ENCODE measurements at regions not wholly inside any gene's neighbourhood (a gene's known extent, or its start where the extent isn't known, plus 50 kb on each side); places are given as distances from the start of the nearest gene placed in this dataset.
A peak's percentile ranks its signal among the peaks of the same experiment; 100 is the strongest.
"Not testable (repeated sequence)": the region's sequence is repeated elsewhere in the genome, so short reads cannot be mapped to it uniquely, and the experiment has no call there.

DNA sequence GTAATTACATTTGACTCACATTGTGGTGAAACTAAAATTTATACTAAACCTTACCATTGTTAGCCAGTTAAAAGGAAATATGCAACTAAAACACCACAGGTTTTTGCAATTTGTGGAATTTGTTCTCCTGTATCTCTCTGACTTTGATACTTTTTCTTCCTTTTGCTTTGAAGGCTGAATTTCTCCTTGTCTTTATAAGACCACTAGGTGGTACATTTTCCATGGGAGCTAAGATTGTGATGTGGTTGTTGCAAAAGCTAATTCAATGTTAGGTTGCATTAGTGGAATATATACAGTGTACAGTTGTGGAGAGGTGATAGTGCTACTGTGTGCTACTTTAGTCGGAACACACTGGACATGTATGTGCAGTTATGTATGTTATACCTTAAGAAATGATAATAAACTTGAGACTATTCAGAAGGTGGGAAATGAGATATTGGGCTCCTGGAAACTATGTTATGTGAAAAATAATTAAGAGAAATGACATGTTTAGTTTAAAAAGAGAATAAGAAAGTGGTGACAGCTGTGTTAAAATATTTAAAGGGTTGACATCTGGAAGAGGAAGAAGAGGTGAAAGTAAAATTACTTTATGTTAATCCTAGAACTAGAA lies 70.3 kb downstream of the ARL9 start:
- H3K4me1 ChIP-seq = no peaks in the 10 kb centered on the region
- no peaks in the 10 kb centered on the region for H3K9me3 ChIP-seq
- TF ChIP-seq, protein P1, sequence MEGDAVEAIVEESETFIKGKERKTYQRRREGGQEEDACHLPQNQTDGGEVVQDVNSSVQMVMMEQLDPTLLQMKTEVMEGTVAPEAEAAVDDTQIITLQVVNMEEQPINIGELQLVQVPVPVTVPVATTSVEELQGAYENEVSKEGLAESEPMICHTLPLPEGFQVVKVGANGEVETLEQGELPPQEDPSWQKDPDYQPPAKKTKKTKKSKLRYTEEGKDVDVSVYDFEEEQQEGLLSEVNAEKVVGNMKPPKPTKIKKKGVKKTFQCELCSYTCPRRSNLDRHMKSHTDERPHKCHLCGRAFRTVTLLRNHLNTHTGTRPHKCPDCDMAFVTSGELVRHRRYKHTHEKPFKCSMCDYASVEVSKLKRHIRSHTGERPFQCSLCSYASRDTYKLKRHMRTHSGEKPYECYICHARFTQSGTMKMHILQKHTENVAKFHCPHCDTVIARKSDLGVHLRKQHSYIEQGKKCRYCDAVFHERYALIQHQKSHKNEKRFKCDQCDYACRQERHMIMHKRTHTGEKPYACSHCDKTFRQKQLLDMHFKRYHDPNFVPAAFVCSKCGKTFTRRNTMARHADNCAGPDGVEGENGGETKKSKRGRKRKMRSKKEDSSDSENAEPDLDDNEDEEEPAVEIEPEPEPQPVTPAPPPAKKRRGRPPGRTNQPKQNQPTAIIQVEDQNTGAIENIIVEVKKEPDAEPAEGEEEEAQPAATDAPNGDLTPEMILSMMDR (IDR thresholded peaks at IDR 0.05) = peak in 4 of 7 experiments; percentile 18 to 65 (median 32)
- no peak for TF ChIP-seq POLR2AphosphoS5 (IDR thresholded peaks at IDR 0.05)
- DNase-seq = peak in 1 of 2 donors; percentile 51
- H3K27me3 ChIP-seq = no peaks in the 10 kb centered on the region
- no peaks in the 10 kb centered on the region for H3K36me3 ChIP-seq
- no peak overlapping the region for H3K27ac ChIP-seq
- no peak overlapping the region for H3K4me3 ChIP-seq
- WGBS, 5 donors = 26 to 41% (median 34%) methylated on average over 1 of the region's 1 CpG
- intact Hi-C loops (cut with DNase I; ENCODE audit: low total_unique reads) = loop anchor here (10.0 kb wide), 1 partner anchor 229 kb away; no protein-coding TSS in a partner anchor

DNA sequence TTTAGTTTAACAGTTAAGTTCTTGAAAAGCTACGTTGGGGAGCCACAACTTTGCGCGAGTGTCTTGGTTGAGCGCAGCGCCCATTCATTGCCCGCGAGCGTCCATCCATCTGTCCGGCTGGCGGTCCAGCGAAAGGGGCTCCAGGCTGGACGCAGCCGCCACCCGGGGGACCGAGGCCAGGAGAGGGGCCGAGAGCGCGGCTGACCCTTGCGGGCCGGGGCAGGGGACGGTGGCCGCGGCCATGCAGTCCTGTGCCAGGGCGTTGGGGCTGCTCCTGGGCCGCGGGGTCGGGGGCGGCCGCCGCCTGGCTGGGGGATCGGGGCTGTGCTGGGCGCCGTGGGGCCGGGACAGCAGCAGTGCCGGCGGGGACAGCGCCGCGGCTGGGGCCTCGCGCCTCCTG lies 86.8 kb downstream of the ARL9 start:
- H3K4me1 ChIP-seq; H3K4me3 ChIP-seq; DNase-seq; H3K36me3 ChIP-seq; H3K27ac ChIP-seq; H3K27me3 ChIP-seq; H3K9me3 ChIP-seq; intact Hi-C loops (cut with DNase I; ENCODE audit: low total_unique reads): not testable (repeated sequence)
- 49 to 81% (median 53%) methylated on average over 14 to 39 of the region's 41 CpGs for WGBS, 5 donors
